Spinal cord (tissue), 9 donors: ENCODE measurements at regions not wholly inside any gene's neighbourhood (a gene's known extent, or its start where the extent isn't known, plus 50 kb on each side); places are given as distances from the start of the nearest gene placed in this dataset.

Experiments used
- DNase-seq, 6 donors: peaks; one replicate each; pipeline versions ENCODE4 v3.0.0 to v3.0.0-alpha.2; 2013 to 2015; ENCODE audit warnings: low spot score in 6 of 6, low read depth in 4 of 6
- H3K27ac ChIP-seq: one replicate; pipeline ENCODE4 v1.5.1; 2013; ENCODE audit warnings: low read depth, low read length, control low read depth
- H3K27me3 ChIP-seq: one replicate; pipeline ENCODE4 v1.6.1; 2013; ENCODE audit warnings: low read length; ENCODE audit not compliant: control insufficient read depth, insufficient read depth
- H3K36me3 ChIP-seq: one replicate; pipeline ENCODE4 v1.6.1; 2013; ENCODE audit warnings: low read length; ENCODE audit not compliant: control insufficient read depth, insufficient read depth
- H3K4me1 ChIP-seq: one replicate; pipeline ENCODE4 v1.6.1; 2013; ENCODE audit warnings: low read length; ENCODE audit not compliant: control insufficient read depth, insufficient read depth
- H3K4me3 ChIP-seq: one replicate; pipeline ENCODE4 v1.5.1; 2013; ENCODE audit warnings: low read depth, low read length, control low read depth
- H3K9me3 ChIP-seq: one replicate; pipeline ENCODE4 v1.6.1; 2013; ENCODE audit warnings: low read length; ENCODE audit not compliant: control insufficient read depth, insufficient read depth
- WGBS: methylation state at CpG from one replicate; pipeline ENCODE4 v1.1.5; 2013; ENCODE audit warnings: missing lambda C conversion rate; ENCODE audit not compliant: insufficient coverage; 5-methylcytosine and 5-hydroxymethylcytosine counted together
- donor health status: healthy.

GRCh38 chr22:47552024-47552423 lies 789.6 kb downstream of the TBC1D22A start:
- no peak for DNase-seq
- no peak overlapping the region for H3K27ac ChIP-seq
- no peaks in the 10 kb centered on the region for H3K9me3 ChIP-seq
- 71% methylated on average over 1 of the region's 3 CpGs for WGBS
- no peak overlapping the region for H3K4me3 ChIP-seq
- H3K27me3 ChIP-seq, result no peaks in the 10 kb centered on the region
- no peaks in the 10 kb centered on the region for H3K36me3 ChIP-seq
- peaks cover 11% of the 10 kb centered on the region for H3K4me1 ChIP-seq

- H3K36me3 ChIP-seq, result no peaks in the 10 kb centered on the region
- DNase-seq, result no peak
- no peaks in the 10 kb centered on the region for H3K27me3 ChIP-seq
- H3K4me1 ChIP-seq, result peaks cover 11% of the 10 kb centered on the region
- no peak overlapping the region for H3K4me3 ChIP-seq
- no peak overlapping the region for H3K27ac ChIP-seq
- WGBS, result 54% methylated on average over 6 of the region's 7 CpGs
- no peaks in the 10 kb centered on the region for H3K9me3 ChIP-seq
These were observed 789.0 kb downstream of the TBC1D22A start for GRCh38 chr22:47551431-47551775.

GRCh38 chr22:47550524-47551430 lies 788.3 kb downstream of the TBC1D22A start:
- peaks cover 11% of the 10 kb centered on the region for H3K4me1 ChIP-seq
- 48% methylated on average over 21 of the region's 23 CpGs for WGBS
- H3K36me3 ChIP-seq, result no peaks in the 10 kb centered on the region
- no peak overlapping the region for H3K4me3 ChIP-seq
- DNase-seq, result no peak
- H3K27ac ChIP-seq, result no peak overlapping the region
- no peaks in the 10 kb centered on the region for H3K9me3 ChIP-seq
- H3K27me3 ChIP-seq, result no peaks in the 10 kb centered on the region

GRCh38 chr22:47549741-47550340 lies 787.4 kb downstream of the TBC1D22A start:
- DNase-seq, result no peak
- no peak overlapping the region for H3K4me3 ChIP-seq
- H3K36me3 ChIP-seq, result no peaks in the 10 kb centered on the region
- H3K9me3 ChIP-seq, result no peaks in the 10 kb centered on the region
- WGBS, result 91% methylated on average over 8 of the region's 17 CpGs
- no peak overlapping the region for H3K27ac ChIP-seq
- no peaks in the 10 kb centered on the region for H3K27me3 ChIP-seq
- H3K4me1 ChIP-seq, result peaks cover 11% of the 10 kb centered on the region

GRCh38 chr22:47548953-47549740 lies 786.7 kb downstream of the TBC1D22A start:
- Histone ChIP-seq H3K27me3 (no peaks in the 10 kb centered on the region), H3K4me1 (peaks cover 11% of the 10 kb centered on the region), H3K9me3 (no peaks in the 10 kb centered on the region), H3K4me3 (no peak overlapping the region), H3K36me3 (no peaks in the 10 kb centered on the region), H3K27ac (no peak overlapping the region)
- 87% methylated on average over 11 of the region's 12 CpGs for WGBS
- no peak for DNase-seq

GRCh38 chr22:47547881-47548650 lies 785.6 kb downstream of the TBC1D22A start:
- H3K27ac ChIP-seq, result no peak overlapping the region
- no peak for DNase-seq
- no peaks in the 10 kb centered on the region for H3K27me3 ChIP-seq
- no peaks in the 10 kb centered on the region for H3K9me3 ChIP-seq
- WGBS, result 74% methylated on average over 14 of the region's 20 CpGs
- no peaks in the 10 kb centered on the region for H3K36me3 ChIP-seq
- H3K4me3 ChIP-seq, result no peak overlapping the region
- peaks cover 11% of the 10 kb centered on the region for H3K4me1 ChIP-seq

- WGBS, result 58% methylated on average over 4 of the region's 6 CpGs
- Histone ChIP-seq H3K27ac (no peak overlapping the region), H3K4me3 (no peak overlapping the region), H3K9me3 (no peaks in the 10 kb centered on the region), H3K36me3 (no peaks in the 10 kb centered on the region), H3K27me3 (no peaks in the 10 kb centered on the region), H3K4me1 (peaks cover 11% of the 10 kb centered on the region)
- DNase-seq, result no peak
These were observed 784.8 kb downstream of the TBC1D22A start for GRCh38 chr22:47547239-47547661.

GRCh38 chr22:47544696-47545095 lies 782.2 kb downstream of the TBC1D22A start:
- H3K36me3 ChIP-seq, result no peaks in the 10 kb centered on the region
- WGBS, result 88% methylated on average over 2 of the region's 2 CpGs
- H3K9me3 ChIP-seq, result no peaks in the 10 kb centered on the region
- H3K4me3 ChIP-seq, result no peak overlapping the region
- H3K27me3 ChIP-seq, result no peaks in the 10 kb centered on the region
- H3K4me1 ChIP-seq, result no peaks in the 10 kb centered on the region
- DNase-seq, result no peak
- H3K27ac ChIP-seq, result no peak overlapping the region

- H3K4me1 ChIP-seq, result no peaks in the 10 kb centered on the region
- H3K27me3 ChIP-seq, result no peaks in the 10 kb centered on the region
- H3K27ac ChIP-seq, result no peak overlapping the region
- H3K9me3 ChIP-seq, result no peaks in the 10 kb centered on the region
- H3K4me3 ChIP-seq, result no peak overlapping the region
- no peak for DNase-seq
- H3K36me3 ChIP-seq, result no peaks in the 10 kb centered on the region
- WGBS, result 97% methylated on average over 7 of the region's 9 CpGs
These were observed 781.0 kb downstream of the TBC1D22A start for GRCh38 chr22:47543447-47543846.
